Thymus (tissue), 11 donors: ENCODE measurements at regions not wholly inside any gene's neighbourhood (a gene's known extent, or its start where the extent isn't known, plus 50 kb on each side); places are given as distances from the start of the nearest gene placed in this dataset.

Source experiments
- DNase-seq, 9 donors: peaks; one replicate each; pipeline ENCODE4 v3.0.0-alpha.2; 2013; ENCODE audit warnings: low spot score in 9 of 9, low read depth in 6 of 9, missing footprints in 1 of 9
- H3K27ac ChIP-seq, 2 donors: one replicate each; pipeline ENCODE4 v1.5.1; 2013; ENCODE audit warnings: control low read depth in 1 of 2, low read depth in 1 of 2, low read length in 1 of 2, mild to moderate bottlenecking in 1 of 2, moderate library complexity in 1 of 2
- H3K27me3 ChIP-seq, 2 donors: one replicate each; pipeline ENCODE4 v1.5.1; 2013; ENCODE audit warnings: low read length in 1 of 2; ENCODE audit not compliant: control insufficient read depth in 2 of 2, insufficient read depth in 1 of 2
- H3K36me3 ChIP-seq, 2 donors: one replicate each; pipeline ENCODE4 v1.5.1; 2013; ENCODE audit warnings: low read length in 1 of 2, mild to moderate bottlenecking in 1 of 2, moderate library complexity in 1 of 2; ENCODE audit not compliant: control insufficient read depth in 2 of 2, insufficient read depth in 2 of 2
- H3K4me1 ChIP-seq, 2 donors: one replicate each; pipeline ENCODE4 v1.5.1; 2013; ENCODE audit warnings: low read length in 2 of 2; ENCODE audit not compliant: control insufficient read depth in 2 of 2, insufficient read depth in 2 of 2
- H3K4me3 ChIP-seq, 2 donors: one replicate each; pipeline ENCODE4 v1.5.1; 2013; ENCODE audit warnings: low read length in 2 of 2, control low read depth in 1 of 2, mild to moderate bottlenecking in 1 of 2
- H3K9me3 ChIP-seq, 2 donors: one replicate each; pipeline ENCODE4 v1.5.1; 2013; ENCODE audit warnings: low read length in 1 of 2, mild to moderate bottlenecking in 1 of 2; ENCODE audit not compliant: control insufficient read depth in 2 of 2, insufficient read depth in 1 of 2
- WGBS: extraction: QIAGEN DNeasy Blood & Tissue Kit; methylation state at CpG from one replicate; pipeline ENCODE4 v1.1.7; 2013; 5-methylcytosine and 5-hydroxymethylcytosine counted together
- donor health status: healthy.

- 90% methylated on average over 3 of the region's 3 CpGs for WGBS
- H3K27ac ChIP-seq = no peak overlapping the region
These were observed 576.5 kb upstream of the VSTM2A start for GRCh38 chr7:53965716-53966115.

GRCh38 chr7:53983480-53983879 is 558.7 kb upstream of the VSTM2A start:
- DNase-seq = no peak
- Histone ChIP-seq H3K4me3 (no peak overlapping the region), H3K36me3 (no peaks in the 10 kb centered on the region), H3K4me1 (no peaks in the 10 kb centered on the region), H3K27me3 (no peaks in the 10 kb centered on the region), H3K9me3 (peaks cover 0 to 11% of the 10 kb centered on the region in 2 donors), H3K27ac (no peak overlapping the region)
- WGBS = 33% methylated on average over 2 of the region's 2 CpGs

More at GRCh38 chr7:53965716-53966115, 576.5 kb upstream of the VSTM2A start:
- no peaks in the 10 kb centered on the region for H3K4me1 ChIP-seq
- H3K4me3 ChIP-seq = no peak overlapping the region
- H3K36me3 ChIP-seq = no peaks in the 10 kb centered on the region
- H3K27me3 ChIP-seq = no peaks in the 10 kb centered on the region
- no peak for DNase-seq
- no peaks in the 10 kb centered on the region for H3K9me3 ChIP-seq

- H3K36me3 ChIP-seq = no peaks in the 10 kb centered on the region
- H3K9me3 ChIP-seq = peaks cover 0 to 11% of the 10 kb centered on the region in 2 donors
- H3K4me3 ChIP-seq = no peak overlapping the region
- H3K4me1 ChIP-seq = no peaks in the 10 kb centered on the region
- no peak for DNase-seq
- 90% methylated on average over 4 of the region's 4 CpGs for WGBS
- H3K27ac ChIP-seq = no peak overlapping the region
- no peaks in the 10 kb centered on the region for H3K27me3 ChIP-seq
These were observed 557.4 kb upstream of the VSTM2A start for GRCh38 chr7:53984776-53985175.

- Histone ChIP-seq H3K4me3 (no peak overlapping the region), H3K27me3 (no peaks in the 10 kb centered on the region), H3K9me3 (peaks cover under 1 to 11% of the 10 kb centered on the region in 2 donors), H3K36me3 (no peaks in the 10 kb centered on the region), H3K27ac (no peak overlapping the region), H3K4me1 (no peaks in the 10 kb centered on the region)
- DNase-seq = no peak
- WGBS = 78% methylated on average over 2 of the region's 2 CpGs
These were observed 553.8 kb upstream of the VSTM2A start for GRCh38 chr7:53988376-53988775.

- H3K4me1 ChIP-seq = no peaks in the 10 kb centered on the region
- no peaks in the 10 kb centered on the region for H3K27me3 ChIP-seq
- H3K27ac ChIP-seq = no peak overlapping the region
- DNase-seq = no peak
- no peaks in the 10 kb centered on the region for H3K36me3 ChIP-seq
- no peak overlapping the region for H3K4me3 ChIP-seq
- 87% methylated on average over 3 of the region's 3 CpGs for WGBS
- H3K9me3 ChIP-seq = peaks cover 0 to 1% of the 10 kb centered on the region in 2 donors
These were observed 549.0 kb upstream of the VSTM2A start for GRCh38 chr7:53993224-53993623.

- H3K4me1 ChIP-seq = no peaks in the 10 kb centered on the region
- peaks cover 0 to 1% of the 10 kb centered on the region in 2 donors for H3K9me3 ChIP-seq
- H3K27me3 ChIP-seq = no peaks in the 10 kb centered on the region
- no peak for DNase-seq
- no peak overlapping the region for H3K27ac ChIP-seq
- no peak overlapping the region for H3K4me3 ChIP-seq
- 73% methylated on average over 1 of the region's 1 CpG for WGBS
- H3K36me3 ChIP-seq = no peaks in the 10 kb centered on the region
These were observed 545.3 kb upstream of the VSTM2A start for GRCh38 chr7:53996876-53997275.

GRCh38 chr7:54014765-54015164 is 527.4 kb upstream of the VSTM2A start:
- Histone ChIP-seq H3K9me3 (peaks cover 0 to 1% of the 10 kb centered on the region in 2 donors), H3K27ac (no peak overlapping the region), H3K4me1 (no peaks in the 10 kb centered on the region), H3K36me3 (no peaks in the 10 kb centered on the region), H3K27me3 (no peaks in the 10 kb centered on the region), H3K4me3 (no peak overlapping the region)
- WGBS = 84% methylated on average over 2 of the region's 2 CpGs
- no peak for DNase-seq

- Histone ChIP-seq H3K4me1 (no peaks in the 10 kb centered on the region), H3K36me3 (no peaks in the 10 kb centered on the region), H3K27me3 (no peaks in the 10 kb centered on the region), H3K27ac (no peak overlapping the region), H3K9me3 (peaks cover 0 to 4% of the 10 kb centered on the region in 2 donors), H3K4me3 (no peak overlapping the region)
- no peak for DNase-seq
- 86% methylated on average over 2 of the region's 2 CpGs for WGBS
These were observed 526.9 kb upstream of the VSTM2A start for GRCh38 chr7:54015251-54015650.

- H3K27me3 ChIP-seq = no peaks in the 10 kb centered on the region
- no peak overlapping the region for H3K27ac ChIP-seq
- H3K9me3 ChIP-seq = peaks cover 0 to 8% of the 10 kb centered on the region in 2 donors
- no peak overlapping the region for H3K4me3 ChIP-seq
- 92% methylated on average over 1 of the region's 1 CpG for WGBS
- DNase-seq = no peak
- no peaks in the 10 kb centered on the region for H3K36me3 ChIP-seq
- no peaks in the 10 kb centered on the region for H3K4me1 ChIP-seq
These were observed 504.3 kb upstream of the VSTM2A start for GRCh38 chr7:54037873-54038272.

GRCh38 chr7:54060643-54061042 is 481.5 kb upstream of the VSTM2A start:
- Histone ChIP-seq H3K9me3 (no peaks in the 10 kb centered on the region), H3K36me3 (no peaks in the 10 kb centered on the region), H3K27me3 (no peaks in the 10 kb centered on the region), H3K4me1 (no peaks in the 10 kb centered on the region), H3K4me3 (no peak overlapping the region), H3K27ac (no peak overlapping the region)
- no peak for DNase-seq
- WGBS = 91% methylated on average over 4 of the region's 4 CpGs
